HG03108 (cell line): ENCODE measurements at regions not wholly inside any gene's neighbourhood (a gene's known extent, or its start where the extent isn't known, plus 50 kb on each side); places are given as distances from the start of the nearest gene placed in this dataset.

ENCODE experiments used
- ATAC-seq: cut with Tn5 transposase; IDR thresholded peaks from one replicate; pipeline ENCODE4 v1.9.1; 2021; ENCODE audit warnings: moderate library complexity; ENCODE audit not compliant: unreplicated experiment

DNA sequence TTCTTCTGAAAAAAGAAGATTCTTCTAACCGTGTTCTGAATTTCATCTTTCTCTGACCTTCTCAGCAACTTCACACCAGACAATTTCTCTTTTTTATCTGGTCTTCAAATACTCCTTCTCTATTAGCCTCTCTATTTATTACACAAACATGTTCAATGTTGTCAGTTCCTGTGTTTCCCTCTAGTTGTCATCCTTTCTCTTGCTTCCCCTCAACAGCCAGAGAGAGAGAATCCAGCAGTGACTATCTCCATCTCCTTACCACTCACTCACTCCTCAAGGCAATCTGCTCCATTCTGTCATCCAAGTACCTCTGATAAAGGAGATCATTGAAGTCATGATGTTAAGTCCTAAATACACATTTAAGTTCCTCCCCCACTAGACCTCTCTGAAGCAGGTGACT lies 491.9 kb upstream of the CHAC2 start:
- ATAC-seq = no peak

DNA sequence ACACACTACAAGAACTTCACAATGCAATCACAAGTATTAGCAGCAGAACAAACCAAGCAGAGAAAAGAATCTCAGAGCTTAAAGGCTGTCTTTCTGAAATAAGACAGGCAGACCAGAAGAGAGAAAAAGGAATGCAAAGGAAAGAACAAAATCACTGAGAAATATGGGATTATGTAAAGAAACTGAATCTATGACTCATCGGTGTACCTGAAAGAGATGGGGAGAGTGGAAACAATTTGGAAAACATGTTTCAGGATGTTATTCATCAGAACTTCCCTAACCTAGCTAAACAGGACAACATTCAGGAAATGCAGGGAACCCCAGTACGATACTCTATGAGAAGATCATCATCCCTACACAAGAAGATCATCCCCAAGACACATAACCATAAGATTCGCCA lies 499.0 kb upstream of the CHAC2 start:
- ATAC-seq = no peak

DNA sequence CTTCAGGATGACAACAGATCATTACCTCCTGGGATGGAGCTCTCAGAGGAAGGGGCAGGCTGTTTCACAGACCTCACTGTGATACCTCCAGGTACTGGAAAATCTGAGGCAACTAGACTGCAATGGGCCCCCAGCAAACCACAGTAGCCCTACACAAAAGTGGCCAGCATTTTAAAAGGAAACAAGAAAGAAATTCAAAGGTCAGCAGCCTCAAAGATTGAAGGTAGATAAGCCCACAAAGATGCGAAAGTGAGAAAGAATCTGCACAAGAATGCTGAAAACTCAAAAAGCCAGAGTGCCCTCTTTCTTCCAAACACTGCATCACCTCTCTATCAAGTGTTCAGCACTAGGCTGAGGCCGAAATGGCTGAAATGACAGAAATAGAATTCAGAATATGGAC lies 499.5 kb upstream of the CHAC2 start:
- no peak for ATAC-seq

DNA sequence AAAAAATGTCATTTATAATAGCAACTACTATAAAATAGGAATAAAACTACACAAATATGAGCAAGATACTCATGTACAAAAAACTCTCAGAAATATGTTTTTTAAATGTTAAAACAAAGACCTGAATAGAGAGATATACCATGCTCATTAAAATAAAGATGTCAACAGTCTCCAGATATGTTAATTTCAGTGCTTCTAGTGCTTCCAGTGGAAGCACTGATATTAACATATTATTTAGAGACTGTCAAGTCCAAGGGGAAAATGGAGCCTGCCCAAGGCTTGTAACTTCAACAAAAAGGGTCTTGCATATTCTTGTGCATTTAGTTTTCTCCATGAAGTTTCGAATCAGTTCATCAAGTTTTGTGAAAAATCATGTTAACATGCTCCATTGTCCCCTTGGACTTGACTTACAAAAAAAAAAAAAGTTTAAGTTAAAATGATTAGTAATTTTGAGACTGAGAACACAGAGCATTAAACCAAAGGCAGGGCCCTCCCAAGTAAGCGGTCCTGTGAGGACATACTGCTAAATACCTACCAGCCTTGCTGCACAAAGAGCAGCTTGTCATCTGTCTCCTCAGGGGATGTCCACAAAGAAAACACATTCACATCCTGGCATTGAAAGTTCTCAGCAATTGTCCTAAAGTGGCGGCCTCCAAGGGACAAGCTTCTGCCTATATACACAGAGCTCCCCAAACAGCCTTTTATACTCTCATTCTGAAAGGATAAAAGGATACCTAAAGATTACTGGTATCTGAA lies 501.9 kb upstream of the CHAC2 start:
- ATAC-seq = no peak

DNA sequence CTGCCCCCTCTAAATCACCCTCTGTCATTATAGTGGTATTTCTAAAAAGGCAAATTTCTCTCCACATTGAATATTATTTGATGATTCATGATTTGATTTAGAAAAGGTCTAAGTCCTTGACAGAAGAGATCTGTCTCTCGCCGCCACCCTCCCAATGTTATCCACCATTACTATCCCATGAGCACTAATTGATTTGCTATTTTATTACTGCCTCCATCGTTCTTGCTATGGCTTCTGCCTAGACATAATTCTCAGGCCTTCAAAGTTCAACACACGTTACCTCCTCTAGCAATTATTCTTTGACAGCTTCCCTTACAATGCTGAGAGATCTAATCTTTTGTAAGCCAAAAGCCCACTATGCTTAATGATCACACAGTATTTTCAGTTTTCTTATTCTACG lies 507.0 kb upstream of the CHAC2 start:
- no peak for ATAC-seq

DNA sequence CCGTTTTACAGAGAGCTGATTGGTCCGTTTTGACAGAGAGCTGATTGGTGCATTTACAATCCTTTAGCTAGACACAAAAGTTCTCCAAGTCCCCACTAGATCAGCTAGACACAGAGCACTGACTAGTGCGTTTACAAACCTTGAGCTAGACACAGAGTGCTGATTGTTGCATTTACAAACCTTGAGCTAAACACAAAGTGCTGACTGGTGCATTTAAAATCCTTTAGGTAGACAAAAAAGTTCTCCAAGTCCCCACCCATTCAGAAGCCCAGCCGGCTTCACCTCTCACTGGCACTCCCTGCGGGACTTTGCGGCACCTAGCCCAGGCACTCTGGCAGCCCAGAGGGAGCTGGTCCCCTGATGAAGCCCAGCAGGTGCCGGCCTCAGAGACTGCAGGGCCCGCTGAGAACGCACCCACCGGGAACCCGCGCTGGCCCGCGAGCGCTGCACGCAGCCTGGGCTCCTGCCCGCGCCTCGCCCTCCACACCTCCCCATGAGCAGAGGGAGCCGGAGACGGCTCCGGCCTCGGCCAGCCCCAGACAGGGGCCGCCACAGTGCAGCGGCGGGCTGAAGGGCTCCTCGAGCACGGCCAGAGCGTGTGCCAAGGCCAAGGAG lies 508.1 kb upstream of the CHAC2 start:
- ATAC-seq = no peak

DNA sequence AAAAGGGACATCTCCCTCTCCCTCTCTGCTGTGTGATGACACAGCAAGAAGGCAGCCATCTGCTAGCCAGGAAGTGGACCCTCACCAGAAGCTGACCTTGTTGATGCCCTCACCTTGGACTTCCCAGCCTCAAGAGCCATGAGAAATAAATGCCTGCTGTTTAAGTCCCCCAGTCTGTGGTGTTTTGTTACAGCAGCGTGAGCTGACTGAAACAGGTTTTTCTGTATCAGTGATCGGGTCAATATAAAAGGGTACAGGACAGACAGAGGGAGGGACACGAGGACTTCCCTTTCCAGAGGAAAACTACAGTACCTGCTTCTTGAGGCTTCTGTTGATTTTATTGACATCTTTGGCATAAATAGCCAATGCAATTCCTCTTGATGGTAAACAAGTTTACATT lies 510.3 kb upstream of the CHAC2 start:
- no peak for ATAC-seq

DNA sequence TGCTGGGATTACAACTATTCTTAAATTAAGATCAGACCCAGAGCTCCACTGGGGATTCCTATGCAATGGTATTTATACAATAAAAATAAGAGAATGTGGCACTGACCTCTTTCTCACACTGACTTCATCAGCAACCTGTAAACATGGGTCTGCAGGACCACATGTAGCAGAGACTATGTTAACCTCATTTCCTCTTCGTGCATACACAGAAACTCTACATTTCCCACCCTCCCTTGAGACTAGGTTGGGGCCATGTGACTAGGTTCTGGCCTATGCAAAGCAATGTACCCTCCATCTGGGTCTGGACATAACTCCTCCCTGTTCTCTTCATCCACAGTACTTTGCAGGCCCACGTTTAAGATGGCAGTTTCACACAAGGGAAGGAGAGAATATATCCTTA lies 514.4 kb upstream of the CHAC2 start:
- ATAC-seq = no peak

DNA sequence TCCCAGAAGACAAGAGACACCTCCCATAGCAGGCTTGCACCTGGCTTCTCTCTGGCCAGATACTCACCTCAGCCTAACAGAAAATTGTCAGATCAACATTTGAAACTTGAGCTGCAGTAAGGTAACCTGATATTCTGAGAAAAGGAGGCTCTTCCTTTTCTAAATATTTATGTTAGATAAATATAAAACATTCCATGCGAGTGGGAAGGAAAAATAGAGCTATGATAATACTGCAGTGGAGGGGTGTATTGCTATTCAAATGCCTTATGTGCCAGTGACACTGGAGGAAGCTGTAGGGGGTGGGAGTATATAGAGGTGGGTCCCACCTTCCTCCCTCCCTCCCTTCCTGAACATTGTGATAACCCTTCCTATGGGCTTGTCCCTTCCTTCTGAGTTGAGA lies 515.5 kb upstream of the CHAC2 start:
- ATAC-seq = no peak

DNA sequence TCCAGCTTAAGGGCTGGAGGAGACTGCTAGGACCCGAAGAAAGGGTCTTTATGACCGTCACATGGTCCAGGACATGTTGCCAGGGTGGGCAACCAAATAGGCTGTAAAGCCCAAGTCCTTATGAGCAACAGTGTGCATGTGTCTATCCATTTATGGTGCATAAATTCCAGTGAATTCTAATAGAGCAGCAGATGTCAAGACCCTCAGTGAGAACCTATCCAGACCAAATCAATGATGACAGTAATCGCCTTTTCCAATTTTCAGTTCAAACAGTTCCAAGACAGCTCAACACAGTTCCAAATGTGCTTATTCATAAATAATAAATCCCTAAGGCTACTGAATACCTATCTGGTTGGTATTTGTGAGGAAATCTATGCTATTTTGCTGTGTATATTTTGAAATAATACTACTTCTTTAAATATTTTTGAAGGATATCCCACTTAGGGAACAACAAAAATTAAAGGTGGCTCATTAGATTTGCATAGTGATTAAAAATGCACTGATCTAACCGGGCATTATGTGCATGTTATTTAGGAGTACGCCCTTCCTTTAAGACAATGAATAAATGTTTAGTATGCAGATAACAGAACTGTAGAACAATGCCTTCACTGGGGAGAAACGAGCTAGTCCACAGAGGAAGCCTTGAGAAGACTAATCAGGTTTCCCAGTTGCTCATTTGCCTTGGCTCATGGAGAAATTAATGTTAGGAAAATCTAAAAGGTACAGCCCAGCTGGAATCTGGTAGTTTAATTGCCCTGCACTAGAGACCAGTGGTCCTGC lies 519.5 kb upstream of the CHAC2 start:
- no peak for ATAC-seq

DNA sequence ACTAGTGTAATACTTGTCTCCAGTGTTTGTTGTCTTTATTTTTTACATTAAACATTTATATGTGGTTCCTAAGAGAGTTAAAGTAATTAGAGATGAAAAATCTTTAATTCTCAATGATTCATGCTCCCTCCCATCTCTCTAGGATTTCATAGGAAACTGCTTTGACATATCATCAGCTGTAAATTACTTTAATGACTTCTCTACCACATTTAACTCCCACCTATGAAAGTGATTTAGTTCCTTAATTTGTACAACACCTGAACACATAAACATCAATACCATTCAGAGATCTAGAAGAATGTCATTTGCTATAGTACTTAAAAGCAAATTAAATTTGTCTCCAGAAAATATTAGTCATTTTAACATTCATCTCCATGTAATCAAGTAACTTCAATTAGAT lies 524.2 kb upstream of the CHAC2 start:
- no peak for ATAC-seq

DNA sequence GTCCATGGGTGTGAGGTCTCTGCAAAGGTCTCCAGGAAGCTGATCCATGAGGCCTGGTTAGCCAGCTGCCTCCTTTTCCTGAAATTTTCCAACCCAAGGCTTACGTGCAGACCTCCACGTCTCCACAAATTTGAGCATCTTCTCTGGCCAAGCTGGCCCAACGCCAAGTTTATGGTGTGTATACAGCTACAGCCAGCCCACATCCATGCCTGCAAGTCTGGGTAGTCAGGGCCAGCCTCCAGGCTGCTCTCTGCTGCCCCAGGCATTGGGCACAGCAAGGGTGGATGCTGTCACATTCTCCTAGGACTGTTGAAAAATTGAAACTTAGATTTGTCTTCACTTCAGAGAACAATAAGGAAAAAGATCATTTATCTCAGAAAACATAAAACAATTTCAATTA lies 525.5 kb upstream of the CHAC2 start:
- no peak for ATAC-seq

DNA sequence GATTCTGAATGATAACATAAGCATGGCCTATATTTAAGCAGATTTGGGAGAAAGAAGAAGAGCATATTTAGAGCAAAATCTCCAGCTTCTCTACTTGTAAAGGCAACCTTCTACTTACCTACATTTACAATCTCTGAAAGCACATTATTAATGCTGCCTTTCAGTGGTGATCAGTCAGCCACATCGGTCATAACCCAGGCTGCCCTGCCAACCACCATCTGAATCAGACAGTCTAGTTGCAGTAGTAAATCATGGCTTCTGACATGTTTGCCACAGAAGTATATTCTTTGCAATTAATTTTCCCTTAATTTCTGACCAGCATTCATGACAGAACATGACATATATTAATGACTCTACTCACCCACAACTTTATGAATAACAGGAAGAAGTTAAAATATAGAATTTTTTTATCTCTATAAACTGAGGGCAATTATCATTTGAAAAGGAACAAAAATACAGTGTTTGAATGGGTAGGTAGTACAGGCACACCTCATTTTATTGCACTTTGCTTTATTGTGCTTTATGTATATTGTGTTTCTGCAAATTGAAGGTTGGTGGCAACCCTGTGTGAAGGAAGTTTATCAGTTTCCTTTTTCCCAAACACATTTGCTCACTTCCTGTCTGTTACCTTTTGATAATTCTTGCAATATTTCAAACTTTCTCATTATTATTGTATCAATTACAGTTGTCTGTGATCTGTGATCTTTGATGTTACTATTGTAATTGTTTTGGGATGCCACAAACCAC lies 531.6 kb upstream of the CHAC2 start:
- ATAC-seq = no peak

DNA sequence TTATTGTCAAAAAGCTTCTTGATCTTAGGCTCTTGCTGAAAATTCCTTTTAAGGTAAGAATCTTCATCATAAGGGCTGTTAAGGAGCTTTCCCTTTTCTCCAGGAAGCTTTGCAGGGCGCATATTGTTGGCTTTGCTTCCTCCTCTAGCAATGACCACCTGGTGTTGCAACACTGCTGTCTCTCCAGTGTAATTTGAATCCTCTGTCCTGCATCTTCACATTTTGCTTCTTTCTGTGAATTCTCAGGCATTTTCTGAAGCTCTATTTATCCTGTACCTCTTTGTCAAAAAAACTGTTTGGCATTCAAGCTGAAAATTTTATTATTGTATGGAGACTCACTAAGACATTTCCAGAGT lies 533.1 kb upstream of the CHAC2 start:
- ATAC-seq = no peak

DNA sequence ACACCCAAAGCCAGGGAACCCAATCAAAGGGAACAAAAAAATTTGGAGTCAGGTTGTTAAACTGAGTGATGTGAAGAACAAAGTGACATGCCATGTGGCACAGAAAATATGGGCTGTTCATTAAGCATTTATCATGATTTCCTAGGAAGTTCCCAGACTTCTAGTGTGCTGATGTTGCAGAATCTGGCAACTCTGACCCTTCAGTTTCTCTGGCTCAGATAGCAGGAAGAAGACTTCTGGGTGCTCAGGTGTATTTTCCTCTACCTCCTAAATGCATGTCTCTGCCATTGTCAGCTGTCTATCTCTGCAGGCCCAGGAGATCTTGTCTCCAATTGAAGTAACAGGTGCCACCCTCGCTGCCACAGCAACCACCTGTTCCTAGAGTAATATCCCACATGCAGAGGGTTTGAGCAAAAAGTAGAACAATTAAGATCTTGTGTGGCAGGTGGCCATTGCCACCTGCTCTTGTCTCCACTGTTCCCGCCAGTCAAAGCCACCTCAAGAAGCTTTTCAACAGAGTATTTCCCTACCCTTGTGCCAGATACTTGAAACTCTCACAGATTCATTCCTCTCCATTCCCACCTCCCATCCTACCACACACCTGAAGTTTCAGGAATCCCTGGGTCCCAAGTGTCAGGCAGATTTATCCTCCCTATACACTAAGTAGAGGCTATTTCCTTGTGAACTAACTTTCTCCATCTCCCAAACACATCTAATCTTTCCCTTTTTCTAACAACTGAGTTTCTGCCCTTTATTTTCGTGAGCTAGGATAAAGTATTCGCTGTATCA lies 533.7 kb upstream of the CHAC2 start:
- ATAC-seq = no peak

DNA sequence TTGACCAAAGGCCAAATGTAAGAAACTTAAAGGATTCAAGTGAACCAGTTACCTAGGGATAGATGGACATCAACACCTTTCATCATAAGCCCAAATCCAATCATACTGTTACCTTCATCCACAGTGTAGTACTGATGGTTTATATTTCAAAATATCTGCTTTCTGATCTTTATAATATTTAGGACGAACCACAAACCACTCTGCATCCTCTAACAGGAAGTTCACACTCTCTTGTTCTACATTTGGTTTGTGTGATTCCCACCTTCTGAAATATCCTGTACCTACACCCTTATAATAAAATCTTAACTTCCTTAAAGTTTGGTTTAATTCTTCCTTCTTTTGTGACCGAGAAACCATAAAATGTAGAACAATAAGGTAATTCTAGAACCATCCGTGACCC lies 535.7 kb upstream of the CHAC2 start:
- no peak for ATAC-seq

DNA sequence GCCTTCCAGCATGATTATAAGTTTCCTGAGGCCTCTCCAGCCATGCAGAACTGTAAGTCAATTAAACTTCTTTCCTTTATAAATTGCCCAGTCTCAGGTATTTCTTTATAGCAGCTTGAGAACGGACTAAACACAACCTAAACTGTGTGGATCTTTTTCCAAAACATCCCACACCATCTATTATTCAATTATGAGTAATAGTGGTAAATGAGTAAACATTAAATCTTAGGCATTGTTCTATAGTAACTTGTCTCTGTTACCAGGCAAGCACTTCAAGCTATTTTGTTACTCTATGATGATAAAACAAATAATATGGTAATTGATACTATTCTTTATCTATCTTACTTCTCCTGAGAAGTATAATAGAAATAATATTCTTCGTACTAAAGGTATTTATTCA lies 536.9 kb upstream of the CHAC2 start:
- no peak for ATAC-seq

DNA sequence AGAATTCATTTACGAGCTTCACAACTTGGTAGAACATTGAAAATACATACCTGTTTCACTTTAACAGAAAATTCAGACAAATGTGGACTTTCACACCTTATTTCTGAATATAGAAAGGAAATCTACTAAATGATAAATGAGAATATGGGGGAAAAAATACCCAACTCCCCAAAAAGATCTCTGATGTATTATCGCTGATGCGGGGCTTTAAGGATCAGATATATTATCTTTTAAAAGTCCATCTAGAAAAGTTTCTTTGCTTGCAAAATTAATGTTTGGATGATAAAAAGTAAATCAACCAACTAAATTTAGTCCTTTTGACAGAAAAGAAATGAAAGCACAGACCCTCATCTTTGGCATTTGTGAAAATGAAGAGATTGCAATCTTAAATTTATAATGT lies 540.1 kb upstream of the CHAC2 start:
- ATAC-seq = no peak

DNA sequence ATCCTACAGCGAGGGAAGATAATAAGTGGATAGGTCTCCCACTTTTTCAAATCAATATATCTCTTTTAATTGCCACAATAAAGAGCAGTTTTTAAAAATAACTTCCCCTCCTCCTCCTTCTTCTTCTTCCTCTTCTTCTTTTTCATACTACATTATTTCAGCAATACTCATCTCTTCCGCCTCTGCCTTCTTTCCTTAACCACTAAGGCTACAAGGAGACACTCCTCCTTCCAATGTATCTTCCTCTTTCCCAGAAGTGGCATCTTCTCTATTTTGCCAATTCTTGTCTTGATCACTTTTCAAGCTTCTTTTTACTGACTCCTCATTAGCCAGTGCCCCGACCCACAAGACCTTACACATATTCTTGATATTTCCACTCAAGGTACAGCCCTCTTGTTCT lies 546.6 kb upstream of the CHAC2 start:
- no peak for ATAC-seq

DNA sequence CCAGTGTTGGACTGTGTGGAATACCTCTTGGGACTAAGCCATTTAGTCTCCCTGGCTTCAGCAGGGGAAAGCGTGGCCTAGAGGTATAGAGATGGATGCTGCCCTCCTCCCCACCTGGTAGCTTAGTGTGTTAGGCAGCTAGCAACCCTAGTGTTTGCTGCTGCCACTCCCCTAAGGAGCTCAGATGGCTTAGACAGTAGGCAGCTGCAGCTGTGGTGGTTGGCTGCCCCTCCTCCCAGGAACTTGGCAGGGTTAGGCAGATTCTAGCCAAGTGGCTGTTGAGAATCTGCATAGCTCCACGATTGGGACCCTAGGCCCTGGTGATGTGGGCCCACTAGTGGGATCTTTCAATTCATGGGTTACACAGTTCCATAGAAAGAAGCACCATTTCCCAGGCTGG lies 550.4 kb upstream of the CHAC2 start:
- no peak for ATAC-seq

DNA sequence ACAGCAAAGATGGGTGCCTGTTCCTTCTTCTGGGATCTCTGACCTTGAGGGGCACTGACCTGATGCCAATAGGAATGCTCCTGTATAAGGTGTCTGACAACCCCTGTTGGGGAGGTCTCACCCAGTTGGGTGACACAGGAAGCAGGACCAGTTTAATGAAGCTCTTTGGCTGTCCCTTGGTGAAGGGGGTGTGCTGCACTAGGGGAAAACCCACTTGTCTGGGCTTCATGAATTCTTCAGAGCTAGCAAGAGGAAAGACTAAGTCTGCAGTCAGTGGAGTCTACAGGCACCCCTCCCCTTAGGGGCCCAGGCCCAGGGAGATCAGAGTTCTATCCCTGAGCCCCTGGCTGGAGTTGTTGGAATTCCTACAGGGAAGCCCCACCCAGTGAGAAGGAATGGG lies 550.8 kb upstream of the CHAC2 start:
- ATAC-seq = no peak
